ENCODE measurements at regions not wholly inside any gene's neighbourhood (a gene's known extent, or its start where the extent isn't known, plus 50 kb on each side); places are given as distances from the start of the nearest gene placed in this dataset.

- no peaks in the 10 kb centered on the region for H3K79me2 ChIP-seq (ENCODE audit: control insufficient read depth, insufficient read depth, low read length)
- DNase-seq (ENCODE audit: low read depth, low spot score) (no peak), FAIRE-seq (no peak), ATAC-seq (no peak)
- CTCF ChIA-PET: no interaction called here
- in situ Hi-C loops (cut with MboI) (no loop called here), intact Hi-C loops (cut with micrococcal nuclease; ENCODE audit: unreplicated experiment) (no loop called here)
- no peak overlapping the region for H3K27ac ChIP-seq (ENCODE audit: control insufficient read depth, insufficient read depth)
- no peak overlapping the region for H3K4me2 ChIP-seq (ENCODE audit: control insufficient read depth, insufficient read depth)
- BruUV-seq (replicated peaks): no TSS peak
- H3K4me3 ChIP-seq: no peak overlapping the region
- H3K4me1 ChIP-seq (ENCODE audit: control insufficient read depth, insufficient read depth, low read length): no peaks in the 10 kb centered on the region
- SMC1A ChIA-PET (ENCODE audit: uncharacterized antibody, unreplicated experiment): no interaction called here
- RAD21 ChIA-PET (ENCODE audit: unreplicated experiment): no interaction called here
- 4% methylated on average over 3 of the region's 3 CpGs for WGBS (ENCODE audit: insufficient coverage, insufficient replicate concordance, low lambda C conversion rate, missing lambda C conversion rate)
- no peaks in the 10 kb centered on the region for H4K20me1 ChIP-seq (ENCODE audit: control insufficient read depth, insufficient read depth)
- H3K9me3 ChIP-seq (replicated peaks; ENCODE audit: control insufficient read depth, insufficient read depth, low read length): no peaks in the 10 kb centered on the region
- TF ChIP-seq ZNF592 (IDR thresholded peaks at IDR 0.05) (no peak), CBFB (IDR thresholded peaks at IDR 0.05; ENCODE audit: low read depth) (no peak)
- no peaks in the 10 kb centered on the region for H3K36me3 ChIP-seq (ENCODE audit: control insufficient read depth in 2 of 2, insufficient read depth in 2 of 2, low read length in 1 of 2)
- H2AFZ ChIP-seq (ENCODE audit: control insufficient read depth, low read depth, low read length): no peak overlapping the region
- no peak overlapping the region for H3K9ac ChIP-seq (ENCODE audit: control insufficient read depth, insufficient read depth, low read length)
- H3K27me3 ChIP-seq (replicated peaks in 1 of 2; ENCODE audit: control insufficient read depth in 2 of 2, insufficient read depth in 2 of 2, low read length in 1 of 2): no peaks in the 10 kb centered on the region
- POLR2A ChIA-PET: no interaction called here
Observed at GRCh38 chr5:8788246-8788645, 757.6 kb downstream of the SEMA5A start.

GRCh38 chr5:8805653-8806052 lies 740.2 kb downstream of the SEMA5A start:
- no peaks in the 10 kb centered on the region for H3K4me1 ChIP-seq (ENCODE audit: control insufficient read depth, insufficient read depth, low read length)
- H3K9ac ChIP-seq (ENCODE audit: control insufficient read depth, insufficient read depth, low read length): no peak overlapping the region
- ATAC-seq (no peak), DNase-seq (ENCODE audit: low read depth, low spot score) (no peak), FAIRE-seq (no peak)
- ChIA-PET RAD21 (ENCODE audit: unreplicated experiment) (no interaction called here), CTCF (no interaction called here), SMC1A (ENCODE audit: uncharacterized antibody, unreplicated experiment) (no interaction called here), POLR2A (no interaction called here)
- no peaks in the 10 kb centered on the region for H4K20me1 ChIP-seq (ENCODE audit: control insufficient read depth, insufficient read depth)
- no TSS peak for BruUV-seq (replicated peaks)
- no peak overlapping the region for H3K4me2 ChIP-seq (ENCODE audit: control insufficient read depth, insufficient read depth)
- no peak overlapping the region for H3K4me3 ChIP-seq
- H3K9me3 ChIP-seq (replicated peaks; ENCODE audit: control insufficient read depth, insufficient read depth, low read length): no peaks in the 10 kb centered on the region
- in situ Hi-C loops (cut with MboI): no loop called here
- H3K36me3 ChIP-seq (ENCODE audit: control insufficient read depth in 2 of 2, insufficient read depth in 2 of 2, low read length in 1 of 2): no peaks in the 10 kb centered on the region
- H2AFZ ChIP-seq (ENCODE audit: control insufficient read depth, low read depth, low read length): no peak overlapping the region
- H3K79me2 ChIP-seq (ENCODE audit: control insufficient read depth, insufficient read depth, low read length): no peaks in the 10 kb centered on the region
- intact Hi-C loops (cut with micrococcal nuclease; ENCODE audit: unreplicated experiment): no loop called here
- no peaks in the 10 kb centered on the region for H3K27me3 ChIP-seq (replicated peaks in 1 of 2; ENCODE audit: control insufficient read depth in 2 of 2, insufficient read depth in 2 of 2, low read length in 1 of 2)
- no peak overlapping the region for H3K27ac ChIP-seq (ENCODE audit: control insufficient read depth, insufficient read depth)
- TF ChIP-seq MYC (IDR thresholded peaks at IDR 0.05; ENCODE audit: insufficient read depth, insufficient read length, insufficient replicate concordance, low read length, severe bottlenecking) (no peak), CREB1 (IDR thresholded peaks at IDR 0.05; ENCODE audit: low read depth) (no peak), POLR2AphosphoS2 (IDR thresholded peaks at IDR 0.05; ENCODE audit: low read depth, low read length) (no peak), SMAD5 (IDR thresholded peaks at IDR 0.05; ENCODE audit: low read depth) (no peak), TBL1XR1 (IDR thresholded peaks at IDR 0.05; ENCODE audit: low read depth, low read length) (no peak), CEBPB (IDR thresholded peaks at IDR 0.05; ENCODE audit: borderline replicate concordance in 1 of 2, low read depth in 2 of 2, low read length in 2 of 2) (no peak), RBBP5 (conservative IDR thresholded peaks at IDR 0.05) (no peak)
- TF ChIP-seq, protein P1, sequence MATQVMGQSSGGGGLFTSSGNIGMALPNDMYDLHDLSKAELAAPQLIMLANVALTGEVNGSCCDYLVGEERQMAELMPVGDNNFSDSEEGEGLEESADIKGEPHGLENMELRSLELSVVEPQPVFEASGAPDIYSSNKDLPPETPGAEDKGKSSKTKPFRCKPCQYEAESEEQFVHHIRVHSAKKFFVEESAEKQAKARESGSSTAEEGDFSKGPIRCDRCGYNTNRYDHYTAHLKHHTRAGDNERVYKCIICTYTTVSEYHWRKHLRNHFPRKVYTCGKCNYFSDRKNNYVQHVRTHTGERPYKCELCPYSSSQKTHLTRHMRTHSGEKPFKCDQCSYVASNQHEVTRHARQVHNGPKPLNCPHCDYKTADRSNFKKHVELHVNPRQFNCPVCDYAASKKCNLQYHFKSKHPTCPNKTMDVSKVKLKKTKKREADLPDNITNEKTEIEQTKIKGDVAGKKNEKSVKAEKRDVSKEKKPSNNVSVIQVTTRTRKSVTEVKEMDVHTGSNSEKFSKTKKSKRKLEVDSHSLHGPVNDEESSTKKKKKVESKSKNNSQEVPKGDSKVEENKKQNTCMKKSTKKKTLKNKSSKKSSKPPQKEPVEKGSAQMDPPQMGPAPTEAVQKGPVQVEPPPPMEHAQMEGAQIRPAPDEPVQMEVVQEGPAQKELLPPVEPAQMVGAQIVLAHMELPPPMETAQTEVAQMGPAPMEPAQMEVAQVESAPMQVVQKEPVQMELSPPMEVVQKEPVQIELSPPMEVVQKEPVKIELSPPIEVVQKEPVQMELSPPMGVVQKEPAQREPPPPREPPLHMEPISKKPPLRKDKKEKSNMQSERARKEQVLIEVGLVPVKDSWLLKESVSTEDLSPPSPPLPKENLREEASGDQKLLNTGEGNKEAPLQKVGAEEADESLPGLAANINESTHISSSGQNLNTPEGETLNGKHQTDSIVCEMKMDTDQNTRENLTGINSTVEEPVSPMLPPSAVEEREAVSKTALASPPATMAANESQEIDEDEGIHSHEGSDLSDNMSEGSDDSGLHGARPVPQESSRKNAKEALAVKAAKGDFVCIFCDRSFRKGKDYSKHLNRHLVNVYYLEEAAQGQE (IDR thresholded peaks at IDR 0.05; ENCODE audit: low read depth, low read length): no peak

All from GM12878 (cell line).